SK-N-SH treated with all-trans-retinoic acid at 6 μM for 48 hours (cell line): ENCODE measurements at regions not wholly inside any gene's neighbourhood (a gene's known extent, or its start where the extent isn't known, plus 50 kb on each side); places are given as distances from the start of the nearest gene placed in this dataset.
"Not testable (repeated sequence)": the region's sequence is repeated elsewhere in the genome, so short reads cannot be mapped to it uniquely, and the experiment has no call there.

Experiments
- ISL1 ChIP-seq: fragments of 250-450 bp; sonication (Bioruptor Pico); IDR thresholded peaks from 2 replicates; pipeline ENCODE4 v2.1.2; 2022; ENCODE audit warnings: mild to moderate bottlenecking, moderate library complexity
- PATZ1 ChIP-seq: fragments of 250-450 bp; sonication (Bioruptor Pico); IDR thresholded peaks from 2 replicates; pipeline ENCODE4 v1.8.0; 2020; ENCODE audit warnings: mild to moderate bottlenecking, moderate library complexity, borderline replicate concordance
- RARB ChIP-seq: fragments of 250-450 bp; sonication (Bioruptor Pico); IDR thresholded peaks from 2 replicates; pipeline ENCODE4 v1.8.0; 2021; ENCODE audit warnings: mild to moderate bottlenecking, moderate library complexity
- TCF4 ChIP-seq: fragments of 250-450 bp; sonication (Bioruptor Pico); IDR thresholded peaks from 2 replicates; pipeline ENCODE4 v1.8.0; 2021; ENCODE audit warnings: mild to moderate bottlenecking, moderate library complexity, borderline replicate concordance
- ZNF8 ChIP-seq: fragments of 450-650 bp; formaldehyde crosslinking; IDR thresholded peaks from 2 replicates; pipeline ENCODE4 v1.5.0; 2020; ENCODE audit warnings: mild to moderate bottlenecking, moderate library complexity

DNA sequence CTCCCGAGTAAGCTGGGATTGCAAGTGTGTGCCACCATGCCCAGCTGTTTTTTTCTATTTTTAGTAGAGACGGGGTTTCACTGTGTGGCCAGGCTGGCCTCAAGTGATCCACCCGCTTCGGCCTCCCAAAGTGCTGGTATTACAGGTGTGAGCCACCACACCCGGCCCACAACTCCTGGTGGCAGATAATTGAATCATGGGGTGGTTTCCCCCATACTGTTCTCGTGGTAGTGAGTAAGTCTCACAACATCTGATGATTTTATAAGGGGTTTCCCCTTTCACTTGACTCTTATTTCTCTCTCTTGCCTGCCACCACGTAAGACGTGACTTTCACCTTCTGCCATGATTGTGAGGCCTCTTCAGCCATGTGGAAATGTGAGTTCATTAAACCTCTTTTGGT lies 79.1 kb downstream of the SOWAHC start:
- not testable (repeated sequence) for TF ChIP-seq ISL1; ZNF8; RARB (CRISPR knock-in tag); TCF4 (CRISPR knock-in tag); PATZ1 (CRISPR knock-in tag)
